Inferior parietal cortex (tissue), 1 donor: ENCODE measurements at regions not wholly inside any gene's neighbourhood (a gene's known extent, or its start where the extent isn't known, plus 50 kb on each side); places are given as distances from the start of the nearest gene placed in this dataset.
"Not testable (repeated sequence)": the region's sequence is repeated elsewhere in the genome, so short reads cannot be mapped to it uniquely, and the experiment has no call there.

Experiments
- DNase-seq: peaks from one replicate; pipeline ENCODE4 v3.0.0-alpha.2; 2016; ENCODE audit errors: extremely low spot score

DNA sequence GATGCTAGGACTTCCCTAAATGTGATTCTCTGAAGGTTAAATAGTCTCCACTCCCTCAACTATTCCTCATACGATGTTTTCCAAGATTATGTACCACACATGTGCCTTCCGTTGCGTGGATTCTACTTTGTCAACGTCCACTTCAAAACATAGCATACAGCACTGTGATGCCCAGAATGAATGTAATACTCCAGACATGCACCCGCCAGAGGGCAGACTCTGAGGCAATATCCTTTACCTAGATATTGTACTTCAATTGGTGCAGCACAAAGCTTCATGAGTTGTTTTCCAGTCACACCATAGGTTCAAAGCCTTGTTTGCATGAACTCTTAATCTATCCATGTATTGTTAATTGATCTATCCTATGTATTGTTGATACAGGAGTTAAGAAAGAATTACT, 201.0 kb upstream of the NABP1 start:
- DNase-seq, result no peak

DNA sequence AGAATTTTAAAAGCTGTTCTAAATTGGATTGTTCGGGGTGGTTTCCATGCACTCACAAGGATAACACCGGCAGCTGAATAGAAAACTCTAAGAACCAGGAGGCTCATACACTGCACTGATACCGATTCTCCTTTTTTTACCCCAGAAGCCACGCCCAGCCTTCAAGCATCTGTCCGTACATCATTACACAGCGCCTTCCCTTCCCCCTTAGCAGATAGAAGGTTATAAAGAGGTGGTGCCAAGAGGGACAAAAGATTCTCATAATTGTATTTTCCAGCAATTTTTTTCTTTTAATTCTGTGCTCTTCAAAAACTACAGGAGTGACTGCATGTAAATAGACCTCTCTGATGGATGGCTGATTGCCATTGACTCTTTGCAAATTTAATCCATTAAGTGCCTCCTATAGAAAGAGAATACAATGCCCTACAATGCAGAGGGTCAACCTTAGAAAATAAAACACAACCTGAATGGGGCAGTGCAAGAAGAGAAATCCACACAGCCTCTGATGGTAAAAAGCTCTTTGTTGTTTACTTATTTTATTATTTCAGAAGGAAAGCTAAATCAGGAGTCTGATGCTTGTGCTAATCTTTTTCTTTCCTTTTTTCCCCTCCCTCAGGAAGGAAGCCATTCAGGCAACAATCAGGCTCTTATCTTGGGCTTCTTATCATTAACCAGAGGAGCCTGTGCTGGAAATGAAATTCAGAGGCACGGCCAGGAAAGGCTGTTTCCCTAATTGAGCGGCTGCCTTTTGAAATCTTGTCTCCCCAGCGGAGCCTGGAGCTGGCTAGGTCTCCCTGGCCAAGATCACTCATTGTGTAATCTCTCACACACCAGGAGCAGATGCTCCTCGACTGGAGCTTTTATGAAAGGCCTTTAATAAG, 198.9 kb upstream of the NABP1 start:
- no peak for DNase-seq

DNA sequence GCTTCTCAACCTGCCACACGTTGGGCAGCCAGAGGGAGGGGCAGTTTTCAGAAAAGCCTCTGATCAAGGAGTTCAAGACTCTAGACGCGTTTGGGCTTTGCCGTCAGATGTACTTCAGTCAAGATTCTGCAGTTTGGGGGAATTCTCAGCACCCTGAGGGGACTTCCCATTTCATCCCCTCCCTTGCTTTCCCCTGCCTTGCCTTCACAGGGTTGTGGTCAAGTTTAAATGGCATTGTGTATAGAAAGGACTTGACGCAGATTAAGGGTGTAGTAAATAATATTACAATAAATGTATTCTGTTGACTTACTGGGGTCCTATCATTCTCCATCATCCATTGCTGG, 198.3 kb upstream of the NABP1 start:
- no peak for DNase-seq

DNA sequence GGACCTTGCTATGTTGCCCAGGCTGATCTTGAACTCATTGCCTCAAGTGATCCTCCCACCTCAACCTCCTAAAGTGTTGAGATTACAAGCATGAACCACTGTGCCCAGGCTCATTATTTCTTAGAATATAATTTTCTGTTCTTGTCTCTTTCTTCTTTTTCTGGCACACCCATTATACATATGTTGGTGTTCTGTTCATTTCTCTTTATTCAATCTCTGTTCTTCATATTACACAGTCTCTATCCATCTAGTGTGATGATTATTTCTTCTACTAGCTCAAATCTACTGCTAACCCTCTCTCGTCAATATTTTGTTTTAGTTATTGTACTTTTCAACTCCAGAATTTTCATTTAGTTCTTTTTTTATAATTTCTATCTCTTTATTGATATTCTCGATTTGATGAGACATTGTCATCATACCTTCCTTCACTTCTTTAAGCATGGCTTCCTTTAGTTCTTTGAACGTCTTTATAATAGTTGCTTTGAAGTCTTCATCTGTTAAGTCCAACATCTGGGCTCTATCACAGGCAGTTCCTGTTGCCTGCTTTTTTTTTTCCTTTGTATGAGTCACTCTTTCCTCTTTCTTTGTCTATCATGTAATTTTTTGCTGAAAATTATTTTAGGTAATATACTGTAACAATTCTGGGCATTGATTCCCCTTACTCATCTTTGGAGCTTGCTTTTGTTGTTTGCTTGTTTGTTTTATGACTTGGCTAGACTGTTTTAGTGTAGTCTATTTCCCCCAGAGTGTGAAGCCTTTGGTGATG, 196.4 kb upstream of the NABP1 start:
- no peak for DNase-seq

DNA sequence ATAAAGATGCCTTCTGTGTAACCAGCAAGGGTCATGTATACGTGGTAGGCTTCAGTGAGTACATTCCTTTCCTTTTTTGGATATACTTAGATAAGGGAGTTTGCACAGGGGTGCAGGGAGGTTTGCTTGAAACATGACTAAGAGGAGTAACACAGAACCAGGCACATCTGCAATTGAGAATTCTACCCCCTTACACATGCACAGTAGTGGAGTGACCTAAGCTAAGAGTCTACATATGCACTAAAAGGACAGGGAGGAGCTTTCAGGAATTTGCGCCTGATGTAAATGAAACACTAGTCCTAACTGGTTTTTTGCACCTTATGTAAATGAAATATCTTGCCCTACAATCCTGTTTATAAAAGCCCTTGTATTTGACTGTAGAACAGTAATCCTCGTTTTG, 194.8 kb upstream of the NABP1 start:
- DNase-seq, result no peak

DNA sequence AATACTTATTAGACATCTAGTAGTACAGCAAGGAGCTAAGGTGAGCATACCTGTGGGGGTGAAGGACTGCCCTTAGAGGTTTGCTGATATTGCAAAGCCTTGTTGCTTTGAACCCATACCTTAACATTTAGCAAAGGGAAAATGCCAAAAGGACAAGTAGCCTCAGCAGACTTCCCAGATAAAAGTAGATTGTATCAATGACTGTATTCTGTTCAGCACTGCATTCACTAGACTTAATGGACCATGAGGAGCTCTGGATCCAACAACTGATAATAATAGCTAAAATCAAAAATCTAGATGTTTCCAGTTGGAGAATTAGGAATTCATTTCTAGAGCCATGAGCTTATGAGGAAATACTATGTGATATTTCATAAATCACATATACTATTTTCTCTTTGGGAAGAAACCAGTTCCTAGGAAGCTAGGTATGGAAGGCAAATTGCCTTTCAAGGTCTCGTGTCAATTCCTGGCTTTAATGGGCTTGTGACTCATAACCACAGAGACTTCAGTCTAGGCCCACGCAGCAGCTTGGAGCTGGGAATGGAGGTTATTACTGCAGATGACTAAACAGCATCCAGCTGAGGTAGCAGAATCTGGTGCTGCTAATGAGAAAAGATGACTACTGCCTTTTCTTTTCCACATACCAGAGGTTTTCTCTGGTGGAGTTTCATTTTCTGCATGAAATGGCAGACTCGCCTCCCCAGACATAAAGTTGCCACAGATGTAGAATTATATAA, 191.2 kb upstream of the NABP1 start:
- no peak for DNase-seq

DNA sequence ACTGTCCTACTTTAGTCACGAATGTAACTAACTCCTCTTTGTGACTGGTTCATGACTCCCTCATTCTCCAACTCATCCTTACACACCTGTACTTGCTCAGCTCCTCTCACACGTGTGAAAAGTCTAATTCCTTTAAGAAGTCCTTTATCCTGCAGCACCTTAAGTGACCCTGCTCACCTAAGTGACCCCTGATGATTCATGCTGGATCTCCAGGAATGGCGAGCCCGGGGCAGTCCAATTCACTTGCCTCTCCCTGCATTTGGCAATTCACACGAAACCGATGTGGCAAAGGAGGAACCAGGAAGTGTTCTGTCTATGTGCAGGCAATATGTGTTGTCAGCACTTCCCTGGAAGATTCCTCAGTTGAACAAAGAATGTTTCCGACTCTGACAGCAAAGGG, 189.8 kb upstream of the NABP1 start:
- no peak for DNase-seq

DNA sequence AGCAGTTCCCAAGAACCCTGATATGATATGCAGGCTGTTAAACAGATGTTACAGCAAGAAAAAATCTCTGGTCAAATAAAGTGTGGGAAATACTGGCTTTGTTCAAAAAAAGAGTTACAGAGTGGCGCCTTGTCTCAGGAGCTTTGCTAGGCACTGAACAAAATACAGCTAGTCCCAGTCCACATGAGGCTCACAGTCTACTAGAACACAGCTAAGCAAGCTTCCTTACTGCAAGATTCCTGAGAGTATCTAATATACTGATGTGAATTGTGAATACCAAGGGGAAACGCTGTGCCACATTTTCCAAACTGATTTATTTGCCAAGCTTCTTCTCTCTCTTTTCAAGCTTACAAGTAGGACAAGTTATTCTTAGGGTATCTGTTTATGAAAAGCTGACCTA, 188.8 kb upstream of the NABP1 start:
- DNase-seq, result no peak

DNA sequence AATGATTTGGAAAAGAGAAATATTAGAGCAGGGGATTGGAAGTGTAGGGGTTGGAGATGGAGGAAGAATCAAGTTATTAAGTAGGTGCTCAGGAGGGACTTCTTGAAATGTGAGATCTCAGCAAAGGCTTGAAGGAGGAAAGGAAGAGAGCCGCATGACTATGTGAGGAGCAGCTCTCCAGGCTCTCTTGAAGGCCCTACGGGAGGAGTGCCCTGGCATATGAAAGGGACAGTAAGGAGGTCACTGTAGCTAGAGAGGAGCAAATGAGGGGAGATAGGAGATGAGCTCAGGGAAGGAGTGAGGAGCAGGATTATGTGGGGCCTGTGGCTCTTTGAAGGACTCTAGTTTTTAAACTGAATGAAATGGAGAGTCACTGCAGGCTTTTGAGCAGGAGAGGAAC, 181.1 kb upstream of the NABP1 start:
- no peak for DNase-seq

DNA sequence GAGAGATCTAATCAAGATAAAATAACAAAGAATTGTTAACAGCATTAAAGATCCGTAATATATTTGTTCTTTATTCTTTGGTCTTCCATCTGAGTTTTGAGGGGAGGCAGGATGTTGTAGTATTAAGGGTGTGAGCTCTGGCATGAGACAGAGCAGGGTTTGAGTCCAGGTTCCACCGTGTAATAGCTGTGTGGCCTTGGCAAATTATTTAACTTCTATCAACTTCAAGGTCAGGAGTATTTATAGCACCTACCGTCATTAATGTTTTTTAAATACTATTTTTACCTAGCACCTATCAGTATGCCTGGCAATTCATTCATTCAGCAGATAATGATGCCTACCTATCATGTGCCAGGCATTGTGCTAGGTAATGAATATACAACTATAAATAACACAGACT, 180.1 kb upstream of the NABP1 start:
- no peak for DNase-seq

DNA sequence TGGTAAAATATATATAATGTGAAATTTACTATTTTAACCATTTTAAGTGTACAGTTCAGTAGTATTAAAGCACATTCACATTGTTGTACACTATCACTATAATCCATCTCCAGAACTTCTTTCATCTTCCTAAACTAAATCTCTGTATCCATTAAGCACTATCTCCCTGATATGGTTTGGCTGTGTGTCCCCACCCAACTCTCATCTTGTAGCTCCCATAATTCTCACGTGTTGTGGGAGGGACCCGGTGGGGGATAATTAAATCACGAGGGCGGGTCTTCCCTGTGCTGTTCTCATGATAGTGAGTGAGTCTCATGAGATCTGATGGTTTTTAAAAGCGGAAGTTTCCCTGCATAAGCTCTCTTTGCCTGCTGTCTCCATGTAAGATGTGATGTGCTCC, 178.9 kb upstream of the NABP1 start:
- DNase-seq, result no peak

DNA sequence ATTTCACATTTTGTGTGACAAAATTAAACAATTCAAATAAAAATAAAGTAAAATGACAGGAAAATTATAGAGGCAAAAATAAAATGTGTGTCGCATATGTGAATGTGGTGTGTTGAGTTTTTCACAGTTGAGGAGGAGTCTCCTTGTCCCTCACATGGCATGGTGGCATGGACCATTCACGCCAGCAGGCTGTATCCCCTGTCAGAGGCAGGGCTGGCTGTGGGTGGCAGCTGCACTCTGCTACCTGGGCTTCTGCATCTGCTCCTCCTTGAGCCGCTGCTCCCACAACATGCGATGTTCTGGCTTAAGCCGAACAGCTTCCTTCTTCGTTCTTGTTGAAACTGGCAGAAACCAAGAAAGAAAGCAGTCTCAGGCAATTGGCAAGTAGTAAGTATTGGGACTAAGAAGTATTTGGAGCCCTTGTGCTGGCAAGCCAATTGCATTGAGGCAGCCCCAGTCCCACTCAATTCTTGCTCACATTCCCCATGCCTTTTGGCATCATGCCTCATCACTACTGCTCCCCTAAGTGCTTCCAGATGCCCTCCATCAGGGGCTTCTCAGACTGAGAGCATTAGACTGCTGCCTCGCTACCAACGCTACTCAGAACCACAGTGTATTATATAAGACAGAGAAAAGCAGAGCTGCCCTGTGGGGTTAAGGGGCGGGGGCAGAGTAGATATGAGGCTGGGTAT, 177.9 kb upstream of the NABP1 start:
- DNase-seq, result no peak

DNA sequence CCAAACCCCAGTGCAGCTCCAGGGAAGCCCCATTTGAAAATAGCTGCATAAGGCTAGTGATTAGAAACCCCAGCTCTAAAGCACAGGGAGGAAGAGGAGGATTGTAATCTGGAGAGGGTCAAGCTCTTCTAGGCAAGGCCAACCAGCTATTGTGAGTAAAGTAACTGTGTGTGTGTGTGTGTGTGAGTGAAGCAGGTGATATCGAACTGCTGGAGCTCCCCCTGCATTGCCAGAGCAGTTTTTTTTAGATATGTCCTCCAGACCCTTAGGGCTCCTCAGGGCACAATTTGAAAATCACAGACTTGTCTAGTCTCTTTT, 177.4 kb upstream of the NABP1 start:
- no peak for DNase-seq

DNA sequence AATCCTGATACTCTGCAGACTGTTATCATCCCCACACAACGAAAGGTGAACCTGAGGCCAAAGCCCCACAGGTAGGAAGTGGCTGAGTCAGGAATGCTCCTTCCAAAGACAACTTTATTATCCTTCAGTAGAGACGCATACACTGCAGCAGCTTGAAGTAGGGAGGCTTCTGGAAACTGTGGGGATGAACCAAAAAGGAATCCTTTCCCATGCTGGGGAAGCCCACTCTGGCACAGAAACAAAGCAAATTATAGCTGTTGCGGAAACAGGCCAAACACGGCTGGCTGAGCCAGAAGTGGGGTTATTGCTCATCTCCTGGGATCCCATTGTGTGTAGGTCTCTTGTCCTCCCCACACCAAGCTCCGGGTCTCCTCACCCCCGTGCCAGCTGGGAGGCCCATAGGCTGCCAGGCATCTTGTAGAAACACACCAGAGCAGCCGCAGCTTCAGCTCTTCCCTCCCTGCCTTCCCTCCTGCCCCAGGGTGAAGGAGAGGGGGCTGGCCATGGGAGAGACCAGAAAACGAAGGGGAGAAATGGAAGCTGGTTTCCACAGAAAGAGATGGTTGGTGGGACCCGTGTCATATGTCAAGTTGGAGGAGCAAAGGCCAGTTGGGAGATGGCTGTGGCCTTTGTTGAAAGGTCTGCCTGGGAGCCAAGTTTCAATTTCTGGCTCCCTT, 176.9 kb upstream of the NABP1 start:
- no peak for DNase-seq

DNA sequence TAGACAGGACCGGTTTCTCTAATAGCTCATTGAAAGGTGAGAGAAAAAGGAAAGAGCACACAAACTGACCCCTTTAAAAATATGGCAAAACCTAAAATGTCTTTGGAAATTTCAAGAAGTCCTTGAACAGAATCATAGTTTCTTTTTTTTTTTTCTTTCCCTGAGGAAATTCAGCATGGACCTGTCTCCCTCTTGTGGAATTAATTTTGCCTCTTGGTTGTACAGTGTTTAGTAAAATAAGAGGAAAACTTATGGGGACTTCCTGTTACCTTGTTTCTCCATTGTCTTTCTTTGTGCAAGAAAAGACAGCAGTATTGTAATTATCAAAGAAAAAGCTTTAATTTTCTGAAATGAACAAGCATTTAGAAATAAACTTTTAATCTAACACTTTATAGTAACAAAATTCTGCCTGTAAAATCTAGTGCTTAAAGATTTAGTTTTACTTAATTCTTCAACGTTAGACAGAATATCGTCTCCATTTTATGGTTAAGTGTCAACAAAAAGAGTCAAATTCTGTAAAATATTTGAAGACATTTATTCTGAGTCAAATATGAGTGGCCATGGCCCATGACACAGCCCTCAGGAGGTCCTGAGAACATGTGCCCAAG, 176.3 kb upstream of the NABP1 start:
- DNase-seq, result peak; percentile 53

DNA sequence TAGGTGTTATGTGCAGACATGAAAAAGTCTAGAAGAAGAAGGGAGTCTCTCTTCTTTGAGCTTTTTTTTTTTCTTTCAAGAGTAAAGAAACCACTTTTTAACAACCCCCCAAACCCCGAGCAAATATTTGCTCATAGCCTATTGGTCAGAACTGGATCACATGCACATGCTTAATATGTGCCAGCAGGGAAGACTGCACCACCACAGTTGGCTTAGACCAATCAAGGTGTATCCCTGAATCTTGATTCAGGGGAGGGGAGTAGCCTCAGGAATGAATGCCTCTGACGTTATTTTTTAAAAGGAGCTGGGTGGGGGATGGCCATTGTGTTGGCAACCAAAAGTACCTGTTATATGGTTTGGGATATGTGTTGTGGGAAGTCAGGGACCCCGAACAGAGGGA, 171.4 kb upstream of the NABP1 start:
- no peak for DNase-seq

DNA sequence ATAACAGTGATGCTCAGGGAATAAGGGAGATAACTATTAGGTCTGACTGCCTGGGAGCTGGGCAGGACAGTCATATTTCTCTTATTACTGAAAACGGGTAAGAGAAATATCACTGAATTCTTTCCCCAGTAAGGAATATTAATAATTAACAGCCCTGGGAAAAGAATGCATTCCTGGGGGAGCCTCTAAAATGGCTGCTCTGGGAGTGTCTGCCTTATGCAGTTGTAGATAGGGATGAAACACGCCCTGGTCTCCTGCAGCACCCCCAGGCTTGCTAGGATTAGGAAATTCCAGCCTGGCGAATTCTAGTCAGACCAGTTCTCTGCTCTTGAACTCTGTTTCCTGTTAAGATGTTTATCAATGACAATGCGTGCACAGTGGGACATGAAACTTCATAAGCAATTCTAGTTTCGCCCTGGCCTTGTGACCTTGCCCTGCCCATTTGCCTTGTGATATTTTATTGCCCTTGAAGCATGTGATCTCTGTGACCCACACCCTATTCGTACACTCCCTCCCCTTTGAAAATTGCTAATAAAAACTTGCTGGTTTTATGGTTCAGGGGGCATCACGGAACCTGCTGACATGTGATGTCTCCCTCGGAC, 170.6 kb upstream of the NABP1 start:
- DNase-seq, result not testable (repeated sequence)

DNA sequence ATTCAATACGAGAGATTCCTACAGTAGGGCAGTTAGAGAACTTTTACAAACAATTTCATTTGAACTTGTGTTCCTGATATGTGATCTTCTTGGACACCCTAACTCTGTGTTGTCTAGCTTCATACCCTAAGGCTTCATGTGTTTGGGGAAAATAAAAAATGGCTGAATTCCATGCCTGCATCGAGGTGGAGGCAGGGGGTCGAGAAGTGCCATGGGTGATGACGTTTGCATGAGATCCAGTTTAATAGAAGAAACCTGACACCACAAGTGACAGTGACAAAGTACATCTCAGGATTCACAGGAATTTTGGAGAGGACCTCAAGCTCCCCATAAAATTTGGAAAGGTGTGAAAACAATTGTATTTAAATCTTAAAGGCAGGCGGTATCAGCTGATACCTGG, 169.2 kb upstream of the NABP1 start:
- no peak for DNase-seq

DNA sequence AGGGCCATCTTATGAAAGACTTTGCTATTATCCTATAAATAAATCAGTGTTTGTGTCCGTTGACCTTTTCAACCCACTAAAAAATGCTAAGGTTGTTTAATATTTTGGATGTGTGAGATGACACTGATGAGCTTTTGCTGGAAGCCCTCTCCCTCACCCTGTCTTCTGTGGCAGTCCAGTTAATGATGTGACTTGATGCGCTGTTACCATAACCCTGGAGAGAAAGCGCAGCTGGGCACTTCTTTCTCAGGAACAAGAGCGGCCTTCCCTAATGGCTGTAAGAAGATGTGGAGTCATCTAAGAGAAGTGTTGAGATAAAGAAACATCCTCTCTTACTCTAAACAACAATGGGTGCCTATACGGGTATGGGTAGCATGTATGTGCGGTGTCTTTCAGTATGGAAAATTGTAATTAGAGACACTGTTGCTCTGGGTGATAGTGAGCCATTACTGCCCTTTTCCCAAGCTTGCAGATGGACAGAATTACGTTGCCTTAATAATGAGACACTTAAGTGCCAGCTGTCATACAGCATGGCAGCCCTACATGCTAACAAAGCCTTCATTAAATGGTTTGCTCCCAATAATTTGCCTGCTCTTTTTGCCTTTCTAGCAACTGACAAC, 165.6 kb upstream of the NABP1 start:
- no peak for DNase-seq

DNA sequence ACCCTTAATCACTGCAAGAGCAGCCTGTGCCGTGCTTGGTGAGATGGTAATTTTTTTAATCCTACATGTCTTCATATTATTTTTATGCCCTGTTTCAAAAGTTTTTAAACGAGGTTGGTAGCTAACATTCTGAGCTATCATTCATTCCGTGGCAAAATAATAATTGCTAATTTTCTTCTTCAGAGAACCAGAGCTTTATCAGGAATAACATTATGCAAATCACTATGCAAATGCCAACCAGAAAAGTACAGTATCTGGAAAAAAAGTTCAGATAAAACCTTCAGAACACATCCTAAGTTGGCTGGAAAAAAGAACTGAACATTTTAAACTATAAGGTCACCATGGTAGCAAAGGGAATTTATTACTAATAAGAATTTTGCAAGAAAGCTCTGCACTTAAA, 165.1 kb upstream of the NABP1 start:
- no peak for DNase-seq
